ENCODE measurements at regions not wholly inside any gene's neighbourhood (a gene's known extent, or its start where the extent isn't known, plus 50 kb on each side); places are given as distances from the start of the nearest gene placed in this dataset.

DNA sequence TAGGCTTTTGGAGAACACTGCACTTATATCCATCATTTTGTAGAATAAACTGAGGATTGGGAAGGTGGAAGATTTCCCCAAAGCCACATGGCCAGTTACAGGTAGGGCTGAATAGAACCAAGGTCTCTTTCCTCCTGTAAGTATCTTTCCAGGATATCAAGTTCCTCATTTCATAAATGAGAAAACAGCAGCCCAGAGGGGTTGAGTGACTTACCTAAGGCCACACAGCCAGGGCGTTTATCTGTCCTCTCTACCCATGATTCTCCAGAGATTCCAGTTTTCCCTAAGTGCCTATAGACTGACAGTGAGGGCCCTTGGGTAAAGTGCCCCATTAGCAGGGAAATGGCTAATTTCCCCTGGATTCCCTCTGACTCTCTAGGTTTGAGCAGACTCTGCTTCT is 132.3 kb upstream of the SKOR2 start:
- TF ChIP-seq POLR2AphosphoS5 (IDR thresholded peaks at IDR 0.05; ENCODE audit: low read depth, low read length), result no peak
- no peak for TF ChIP-seq FOXP2 (optimal IDR thresholded peaks at IDR 0.05; ENCODE audit: borderline replicate concordance, extremely low read depth, extremely low read length, insufficient read depth)
- TF ChIP-seq, protein P1, sequence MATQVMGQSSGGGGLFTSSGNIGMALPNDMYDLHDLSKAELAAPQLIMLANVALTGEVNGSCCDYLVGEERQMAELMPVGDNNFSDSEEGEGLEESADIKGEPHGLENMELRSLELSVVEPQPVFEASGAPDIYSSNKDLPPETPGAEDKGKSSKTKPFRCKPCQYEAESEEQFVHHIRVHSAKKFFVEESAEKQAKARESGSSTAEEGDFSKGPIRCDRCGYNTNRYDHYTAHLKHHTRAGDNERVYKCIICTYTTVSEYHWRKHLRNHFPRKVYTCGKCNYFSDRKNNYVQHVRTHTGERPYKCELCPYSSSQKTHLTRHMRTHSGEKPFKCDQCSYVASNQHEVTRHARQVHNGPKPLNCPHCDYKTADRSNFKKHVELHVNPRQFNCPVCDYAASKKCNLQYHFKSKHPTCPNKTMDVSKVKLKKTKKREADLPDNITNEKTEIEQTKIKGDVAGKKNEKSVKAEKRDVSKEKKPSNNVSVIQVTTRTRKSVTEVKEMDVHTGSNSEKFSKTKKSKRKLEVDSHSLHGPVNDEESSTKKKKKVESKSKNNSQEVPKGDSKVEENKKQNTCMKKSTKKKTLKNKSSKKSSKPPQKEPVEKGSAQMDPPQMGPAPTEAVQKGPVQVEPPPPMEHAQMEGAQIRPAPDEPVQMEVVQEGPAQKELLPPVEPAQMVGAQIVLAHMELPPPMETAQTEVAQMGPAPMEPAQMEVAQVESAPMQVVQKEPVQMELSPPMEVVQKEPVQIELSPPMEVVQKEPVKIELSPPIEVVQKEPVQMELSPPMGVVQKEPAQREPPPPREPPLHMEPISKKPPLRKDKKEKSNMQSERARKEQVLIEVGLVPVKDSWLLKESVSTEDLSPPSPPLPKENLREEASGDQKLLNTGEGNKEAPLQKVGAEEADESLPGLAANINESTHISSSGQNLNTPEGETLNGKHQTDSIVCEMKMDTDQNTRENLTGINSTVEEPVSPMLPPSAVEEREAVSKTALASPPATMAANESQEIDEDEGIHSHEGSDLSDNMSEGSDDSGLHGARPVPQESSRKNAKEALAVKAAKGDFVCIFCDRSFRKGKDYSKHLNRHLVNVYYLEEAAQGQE (IDR thresholded peaks at IDR 0.05; ENCODE audit: insufficient read depth in 1 of 2, low read depth in 2 of 2, low read length in 2 of 2), result no peak
- no peak for TF ChIP-seq SIN3A (IDR thresholded peaks at IDR 0.05; ENCODE audit: borderline replicate concordance, insufficient read depth, low read length)
- no peak for TF ChIP-seq TAF1 (IDR thresholded peaks at IDR 0.05; ENCODE audit: borderline replicate concordance, insufficient read depth, low read length)

DNA sequence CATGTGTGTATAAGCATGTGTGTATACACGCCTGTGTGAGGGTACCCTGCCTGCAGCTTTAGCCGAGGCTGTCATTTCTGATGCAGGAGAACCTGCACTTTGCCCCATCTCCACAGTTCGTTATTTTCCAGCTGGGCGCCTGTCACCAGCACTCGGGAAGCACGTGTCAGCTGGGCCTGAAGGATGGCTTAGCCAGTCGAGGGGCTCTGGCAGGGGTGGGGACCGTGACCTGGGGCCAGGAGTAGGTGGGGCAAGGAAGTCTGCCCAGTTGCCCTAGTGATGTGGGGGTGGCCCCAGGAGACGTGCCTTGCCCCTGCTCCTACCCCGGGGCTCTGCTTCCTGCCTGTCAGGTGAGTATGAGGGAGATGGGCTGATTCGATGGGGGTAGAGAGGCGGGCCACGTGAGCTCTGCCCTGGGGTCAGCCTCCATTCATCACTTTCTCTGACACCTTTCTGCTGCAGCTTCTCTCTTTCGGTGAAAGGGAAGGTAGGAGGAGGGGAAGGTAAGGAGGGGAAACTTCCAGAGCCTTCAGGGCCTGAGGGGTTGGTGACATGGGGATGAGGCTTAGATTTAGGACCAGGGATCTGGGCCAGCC is 130.6 kb upstream of the SKOR2 start:
- TF ChIP-seq, protein P1 (IDR thresholded peaks at IDR 0.05; ENCODE audit: insufficient read depth in 1 of 2, low read depth in 2 of 2, low read length in 2 of 2), result no peak
- TF ChIP-seq TAF1 (IDR thresholded peaks at IDR 0.05; ENCODE audit: borderline replicate concordance, insufficient read depth, low read length), result no peak

DNA sequence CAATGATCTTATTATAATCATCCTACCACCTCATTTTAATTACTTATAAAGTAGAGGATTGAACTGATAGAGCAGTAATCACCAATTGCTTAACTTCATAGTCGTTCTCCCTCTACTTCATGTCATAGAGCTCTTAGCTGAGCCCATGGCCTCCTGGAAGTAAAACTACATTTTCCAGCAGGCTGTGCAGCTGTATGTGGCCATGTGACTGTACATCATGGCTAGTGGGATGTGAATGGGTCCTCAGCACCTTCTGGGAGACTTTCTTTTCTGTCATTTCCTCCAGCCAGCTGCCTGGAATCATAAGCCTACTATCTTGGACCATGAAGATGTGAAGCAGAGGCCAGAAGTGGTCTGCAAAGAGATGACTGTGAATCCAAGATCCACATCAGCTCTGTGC is 128.7 kb upstream of the SKOR2 start:
- TF ChIP-seq FOXP2 (optimal IDR thresholded peaks at IDR 0.05; ENCODE audit: borderline replicate concordance, extremely low read depth, extremely low read length, insufficient read depth) (no peak), POLR2AphosphoS5 (IDR thresholded peaks at IDR 0.05; ENCODE audit: low read depth, low read length) (no peak), TAF1 (IDR thresholded peaks at IDR 0.05; ENCODE audit: borderline replicate concordance, insufficient read depth, low read length) (no peak), SIN3A (IDR thresholded peaks at IDR 0.05; ENCODE audit: borderline replicate concordance, insufficient read depth, low read length) (no peak)
- TF ChIP-seq, protein P1 (IDR thresholded peaks at IDR 0.05; ENCODE audit: insufficient read depth in 1 of 2, low read depth in 2 of 2, low read length in 2 of 2), result no peak

DNA sequence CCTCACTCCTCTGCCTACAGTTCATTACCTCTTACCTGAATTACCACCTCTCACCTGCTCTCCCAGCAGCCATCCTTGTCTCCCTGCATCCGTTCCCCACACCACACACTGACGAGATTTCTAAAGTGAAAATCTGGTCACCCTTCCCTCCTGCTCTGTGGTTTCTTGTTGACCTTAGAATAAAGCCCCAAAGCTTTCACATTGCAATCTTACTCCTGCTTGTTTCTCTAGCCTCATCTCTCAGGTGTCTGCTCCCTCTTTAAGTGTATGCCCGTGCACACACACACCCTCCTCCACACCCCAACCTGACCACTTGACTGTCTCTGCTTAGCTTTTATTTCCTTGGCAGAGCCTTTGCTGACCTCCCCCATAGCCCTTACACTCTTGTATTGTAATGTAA is 122.0 kb upstream of the SKOR2 start:
- TF ChIP-seq TAF1 (IDR thresholded peaks at IDR 0.05; ENCODE audit: borderline replicate concordance, insufficient read depth, low read length), result no peak
- TF ChIP-seq, protein P1 (IDR thresholded peaks at IDR 0.05; ENCODE audit: insufficient read depth in 1 of 2, low read depth in 2 of 2, low read length in 2 of 2), result no peak
- TF ChIP-seq SIN3A (IDR thresholded peaks at IDR 0.05; ENCODE audit: borderline replicate concordance, insufficient read depth, low read length), result no peak
- TF ChIP-seq POLR2AphosphoS5 (IDR thresholded peaks at IDR 0.05; ENCODE audit: low read depth, low read length), result no peak
- TF ChIP-seq FOXP2 (optimal IDR thresholded peaks at IDR 0.05; ENCODE audit: borderline replicate concordance, extremely low read depth, extremely low read length, insufficient read depth), result no peak

DNA sequence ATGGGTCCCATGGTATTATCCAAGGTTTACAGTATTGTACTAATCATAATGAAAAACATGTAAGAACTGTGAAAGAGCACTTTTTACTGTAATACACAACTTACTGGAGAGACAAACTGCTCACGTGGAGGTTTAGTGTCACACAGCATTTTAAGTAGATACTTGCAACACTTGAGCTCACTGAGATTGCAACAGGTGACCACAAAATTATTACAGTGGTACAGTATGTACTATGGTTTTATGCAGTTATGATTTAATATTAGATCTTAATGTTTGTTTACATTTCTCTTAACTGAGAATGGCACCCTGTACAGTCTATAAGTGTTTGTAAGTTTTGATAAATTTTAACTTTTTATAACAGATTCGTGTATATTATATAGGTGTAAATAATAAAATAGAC is 118.6 kb upstream of the SKOR2 start:
- TF ChIP-seq TAF1 (IDR thresholded peaks at IDR 0.05; ENCODE audit: borderline replicate concordance, insufficient read depth, low read length), result no peak
- no peak for TF ChIP-seq POLR2AphosphoS5 (IDR thresholded peaks at IDR 0.05; ENCODE audit: low read depth, low read length)
- TF ChIP-seq, protein P1 (IDR thresholded peaks at IDR 0.05; ENCODE audit: insufficient read depth in 1 of 2, low read depth in 2 of 2, low read length in 2 of 2), result no peak
- no peak for TF ChIP-seq FOXP2 (optimal IDR thresholded peaks at IDR 0.05; ENCODE audit: borderline replicate concordance, extremely low read depth, extremely low read length, insufficient read depth)
- TF ChIP-seq SIN3A (IDR thresholded peaks at IDR 0.05; ENCODE audit: borderline replicate concordance, insufficient read depth, low read length), result no peak

Data from PFSK-1 (cell line).